Neural cell (in vitro differentiated cells): ENCODE measurements at regions not wholly inside any gene's neighbourhood (a gene's known extent, or its start where the extent isn't known, plus 50 kb on each side); places are given as distances from the start of the nearest gene placed in this dataset.

ENCODE experiments used
- H2AFZ ChIP-seq: fragments of 200-600, 300-800 bp; sonication (generic), shearing (Covaris generic); 2 replicates; pipeline ENCODE4 v1.6.0; 2014; ENCODE audit warnings: low read depth, mild to moderate bottlenecking, antibody characterized with exemption, low read length, moderate library complexity
- H3F3A ChIP-seq: fragments of 200-600 bp; shearing (Covaris generic); 2 replicates; pipeline ENCODE4 v1.6.1; 2016; ENCODE audit warnings: mild to moderate bottlenecking, moderate library complexity, mixed read lengths, antibody characterized with exemption, low read length; ENCODE audit not compliant: insufficient read depth, poor library complexity, severe bottlenecking
- H3K27ac ChIP-seq: fragments of 200-600, 300-800 bp; sonication (generic), shearing (Covaris generic); 2 replicates; pipeline ENCODE4 v1.5.1; 2014; ENCODE audit warnings: mild to moderate bottlenecking, low read length, moderate library complexity
- H3K27me3 ChIP-seq: fragments of 300-800, 200-600 bp; sonication (generic), shearing (Covaris generic); 2 replicates; pipeline ENCODE4 v1.6.0; 2014; ENCODE audit warnings: mild to moderate bottlenecking, low read depth, low read length, moderate library complexity; ENCODE audit not compliant: insufficient read depth
- H3K36me3 ChIP-seq: fragments of 300-800, 200-600 bp; sonication (generic), shearing (Covaris generic); 2 replicates; pipeline ENCODE4 v1.5.1; 2014; ENCODE audit warnings: mild to moderate bottlenecking, antibody characterized with exemption, low read length, moderate library complexity; ENCODE audit not compliant: insufficient read depth
- H3K4me2 ChIP-seq: fragments of 300-800, 200-600 bp; sonication (generic), shearing (Covaris generic); 2 replicates; pipeline ENCODE4 v1.6.0; 2014; ENCODE audit warnings: mild to moderate bottlenecking, low read length
- H3K4me3 ChIP-seq: fragments of 300-800, 200-600 bp; sonication (generic), shearing (Covaris generic); 2 replicates; pipeline ENCODE4 v1.5.1; 2014; ENCODE audit warnings: mild to moderate bottlenecking, low read length, moderate library complexity
- H3K79me2 ChIP-seq: fragments of 200-600 bp; shearing (Covaris generic); replicated peaks from 2 replicates; pipeline ENCODE4 v1.6.0; 2014; ENCODE audit warnings: mild to moderate bottlenecking, low read length, moderate library complexity; ENCODE audit not compliant: insufficient read depth
- H3K9ac ChIP-seq: fragments of 300-800, 200-600 bp; sonication (generic), shearing (Covaris generic); 2 replicates; pipeline ENCODE4 v1.6.1; 2016; ENCODE audit warnings: mild to moderate bottlenecking, low read length, mixed read lengths
- H3K9me2 ChIP-seq: fragments of 200-600 bp; shearing (Covaris generic); 2 replicates; pipeline ENCODE4 v1.6.1; 2016; ENCODE audit warnings: mild to moderate bottlenecking, low read length, mixed read lengths; ENCODE audit not compliant: insufficient read depth
- H3K9me3 ChIP-seq: fragments of 200-600, 300-800 bp; sonication (generic), shearing (Covaris generic); 2 replicates; pipeline ENCODE4 v1.6.1; 2016; ENCODE audit warnings: mild to moderate bottlenecking, mixed run types, low read length, moderate library complexity, mixed read lengths
- H4K20me1 ChIP-seq: fragments of 200-600 bp; shearing (Covaris generic); 2 replicates; pipeline ENCODE4 v1.6.1; 2016; ENCODE audit warnings: mild to moderate bottlenecking, mixed run types; ENCODE audit not compliant: insufficient read depth
- EP300 ChIP-seq: fragments of 450-650 bp; conservative IDR thresholded peaks from 2 replicates; pipeline ENCODE4 v1.6.1; 2014; ENCODE audit warnings: antibody characterized with exemption, mild to moderate bottlenecking, moderate library complexity; ENCODE audit not compliant: poor library complexity, severe bottlenecking
- EZH2 ChIP-seq: fragments of 200-600, 300-800 bp; shearing (Covaris generic), sonication (generic); IDR thresholded peaks from 2 replicates; pipeline ENCODE4 v1.6.1; 2014; ENCODE audit warnings: antibody characterized with exemption, low read length, borderline replicate concordance, mild to moderate bottlenecking; ENCODE audit not compliant: insufficient read depth, poor library complexity, severe bottlenecking
- MXI1 ChIP-seq: fragments of 450-650 bp; conservative IDR thresholded peaks from 2 replicates; pipeline ENCODE4 v1.6.1; 2014; ENCODE audit warnings: antibody characterized with exemption, mild to moderate bottlenecking; ENCODE audit not compliant: poor library complexity, severe bottlenecking
- POLR2AphosphoS5 ChIP-seq: IDR thresholded peaks from 2 replicates; pipeline ENCODE4 v1.6.1; 2012
- SMC3 ChIP-seq: fragments of 450-650 bp; conservative IDR thresholded peaks from 2 replicates; pipeline ENCODE4 v1.6.1; 2014; ENCODE audit warnings: antibody characterized with exemption, mild to moderate bottlenecking, moderate library complexity; ENCODE audit not compliant: poor library complexity
- TAF1 ChIP-seq: IDR thresholded peaks from 2 replicates; pipeline ENCODE4 v1.6.1; 2012; ENCODE audit warnings: low read depth
- TF ChIP-seq, protein P1 (sequence below): IDR thresholded peaks from 2 replicates; pipeline ENCODE4 v1.6.1; 2012; ENCODE audit warnings: borderline replicate concordance
- TF ChIP-seq, protein P2 (sequence below): fragments of 450-650 bp; IDR thresholded peaks from 2 replicates; pipeline ENCODE4 v1.5.1; 2014; ENCODE audit warnings: antibody characterized with exemption, mild to moderate bottlenecking, moderate library complexity; ENCODE audit not compliant: poor library complexity, severe bottlenecking

DNA sequence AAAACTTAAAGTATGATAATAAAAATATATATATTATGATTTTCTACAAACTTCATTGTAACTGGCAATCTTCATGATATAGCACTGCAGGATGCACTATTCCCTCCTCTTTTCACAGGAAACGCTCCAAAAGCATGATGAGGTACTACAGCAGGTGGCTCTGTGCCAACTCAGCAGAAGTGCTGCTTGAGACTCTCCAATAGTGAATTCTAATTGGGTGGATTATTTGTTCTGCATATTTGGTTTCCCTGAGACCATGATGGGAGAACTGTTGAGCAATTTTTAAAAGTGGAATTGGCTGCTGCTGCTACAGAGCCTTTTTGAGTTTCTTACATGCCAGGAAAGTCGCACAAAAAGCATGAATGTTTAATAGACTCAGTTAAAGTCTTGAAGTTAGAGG lies 1782.4 kb upstream of the PCDH20 start:
- H3K9me2 ChIP-seq = no peaks in the 10 kb centered on the region
- TF ChIP-seq POLR2AphosphoS5 (no peak), SMC3 (no peak), MXI1 (no peak), TAF1 (no peak), EP300 (no peak), EZH2 (no peak)
- TF ChIP-seq, protein P1, sequence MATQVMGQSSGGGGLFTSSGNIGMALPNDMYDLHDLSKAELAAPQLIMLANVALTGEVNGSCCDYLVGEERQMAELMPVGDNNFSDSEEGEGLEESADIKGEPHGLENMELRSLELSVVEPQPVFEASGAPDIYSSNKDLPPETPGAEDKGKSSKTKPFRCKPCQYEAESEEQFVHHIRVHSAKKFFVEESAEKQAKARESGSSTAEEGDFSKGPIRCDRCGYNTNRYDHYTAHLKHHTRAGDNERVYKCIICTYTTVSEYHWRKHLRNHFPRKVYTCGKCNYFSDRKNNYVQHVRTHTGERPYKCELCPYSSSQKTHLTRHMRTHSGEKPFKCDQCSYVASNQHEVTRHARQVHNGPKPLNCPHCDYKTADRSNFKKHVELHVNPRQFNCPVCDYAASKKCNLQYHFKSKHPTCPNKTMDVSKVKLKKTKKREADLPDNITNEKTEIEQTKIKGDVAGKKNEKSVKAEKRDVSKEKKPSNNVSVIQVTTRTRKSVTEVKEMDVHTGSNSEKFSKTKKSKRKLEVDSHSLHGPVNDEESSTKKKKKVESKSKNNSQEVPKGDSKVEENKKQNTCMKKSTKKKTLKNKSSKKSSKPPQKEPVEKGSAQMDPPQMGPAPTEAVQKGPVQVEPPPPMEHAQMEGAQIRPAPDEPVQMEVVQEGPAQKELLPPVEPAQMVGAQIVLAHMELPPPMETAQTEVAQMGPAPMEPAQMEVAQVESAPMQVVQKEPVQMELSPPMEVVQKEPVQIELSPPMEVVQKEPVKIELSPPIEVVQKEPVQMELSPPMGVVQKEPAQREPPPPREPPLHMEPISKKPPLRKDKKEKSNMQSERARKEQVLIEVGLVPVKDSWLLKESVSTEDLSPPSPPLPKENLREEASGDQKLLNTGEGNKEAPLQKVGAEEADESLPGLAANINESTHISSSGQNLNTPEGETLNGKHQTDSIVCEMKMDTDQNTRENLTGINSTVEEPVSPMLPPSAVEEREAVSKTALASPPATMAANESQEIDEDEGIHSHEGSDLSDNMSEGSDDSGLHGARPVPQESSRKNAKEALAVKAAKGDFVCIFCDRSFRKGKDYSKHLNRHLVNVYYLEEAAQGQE = no peak
- TF ChIP-seq, protein P2, sequence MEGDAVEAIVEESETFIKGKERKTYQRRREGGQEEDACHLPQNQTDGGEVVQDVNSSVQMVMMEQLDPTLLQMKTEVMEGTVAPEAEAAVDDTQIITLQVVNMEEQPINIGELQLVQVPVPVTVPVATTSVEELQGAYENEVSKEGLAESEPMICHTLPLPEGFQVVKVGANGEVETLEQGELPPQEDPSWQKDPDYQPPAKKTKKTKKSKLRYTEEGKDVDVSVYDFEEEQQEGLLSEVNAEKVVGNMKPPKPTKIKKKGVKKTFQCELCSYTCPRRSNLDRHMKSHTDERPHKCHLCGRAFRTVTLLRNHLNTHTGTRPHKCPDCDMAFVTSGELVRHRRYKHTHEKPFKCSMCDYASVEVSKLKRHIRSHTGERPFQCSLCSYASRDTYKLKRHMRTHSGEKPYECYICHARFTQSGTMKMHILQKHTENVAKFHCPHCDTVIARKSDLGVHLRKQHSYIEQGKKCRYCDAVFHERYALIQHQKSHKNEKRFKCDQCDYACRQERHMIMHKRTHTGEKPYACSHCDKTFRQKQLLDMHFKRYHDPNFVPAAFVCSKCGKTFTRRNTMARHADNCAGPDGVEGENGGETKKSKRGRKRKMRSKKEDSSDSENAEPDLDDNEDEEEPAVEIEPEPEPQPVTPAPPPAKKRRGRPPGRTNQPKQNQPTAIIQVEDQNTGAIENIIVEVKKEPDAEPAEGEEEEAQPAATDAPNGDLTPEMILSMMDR = no peak
- no peaks in the 10 kb centered on the region for H3K79me2 ChIP-seq

DNA sequence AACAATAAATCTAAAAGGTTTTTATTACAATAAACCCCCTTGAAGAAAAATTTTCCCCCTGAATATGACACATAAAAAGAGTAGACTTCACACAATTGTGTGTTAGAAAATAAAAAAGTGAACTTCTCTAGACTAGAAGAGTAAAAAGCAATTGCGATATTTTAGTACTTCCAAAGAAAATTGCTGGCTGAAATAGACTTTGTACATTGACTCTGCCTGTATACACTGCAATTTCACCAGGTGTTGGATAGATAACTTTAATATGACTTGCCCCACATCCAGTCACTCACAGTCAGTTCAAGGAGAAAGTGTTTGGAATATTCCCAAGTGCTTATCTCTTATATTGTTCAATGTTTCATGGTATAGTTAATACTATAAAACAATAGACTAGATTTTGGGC lies 1780.1 kb upstream of the PCDH20 start:
- Histone ChIP-seq H3K9me3 (no peaks in the 10 kb centered on the region), H3K36me3 (no peaks in the 10 kb centered on the region), H3K27ac (no peak overlapping the region), H3K4me3 (no peak overlapping the region), H3F3A (no peaks in the 10 kb centered on the region), H3K9me2 (no peaks in the 10 kb centered on the region), H3K9ac (no peak overlapping the region), H4K20me1 (no peaks in the 10 kb centered on the region), H3K27me3 (no peaks in the 10 kb centered on the region), H2AFZ (no peak overlapping the region), H3K4me2 (no peak overlapping the region), H3K79me2 (no peaks in the 10 kb centered on the region)
- TF ChIP-seq MXI1 (no peak), POLR2AphosphoS5 (no peak), EZH2 (no peak), SMC3 (no peak)
- TF ChIP-seq, protein P2 = no peak

More for the DNA sequence above, 1782.4 kb upstream of the PCDH20 start:
- Histone ChIP-seq H2AFZ (no peak overlapping the region), H3K4me2 (no peak overlapping the region), H3K36me3 (no peaks in the 10 kb centered on the region), H3K4me3 (no peak overlapping the region), H3K9me3 (no peaks in the 10 kb centered on the region), H3K27ac (no peak overlapping the region), H3K27me3 (no peaks in the 10 kb centered on the region), H3K9ac (no peak overlapping the region), H4K20me1 (no peaks in the 10 kb centered on the region), H3F3A (no peaks in the 10 kb centered on the region)
